Gastrocnemius medialis (tissue), 4 donors: ENCODE measurements at regions not wholly inside any gene's neighbourhood (a gene's known extent, or its start where the extent isn't known, plus 50 kb on each side); places are given as distances from the start of the nearest gene placed in this dataset.
"Not testable (repeated sequence)": the region's sequence is repeated elsewhere in the genome, so short reads cannot be mapped to it uniquely, and the experiment has no call there.

Source experiments
- POLR2A ChIP-seq, 2 donors: fragments of 450-650 bp; IDR thresholded peaks; one replicate each; pipeline ENCODE4 v1.6.1; 2017; ENCODE audit warnings: antibody characterized with exemption in 2 of 2, mild to moderate bottlenecking in 2 of 2, moderate library complexity in 2 of 2
- TF ChIP-seq, protein P1 (sequence below), 5 experiments: fragments of 450-650 bp in 3 of 5; fragments of 200-600 bp in 2 of 5; sonication (generic) in 2 of 5; IDR thresholded peaks in 4 of 5; conservative IDR thresholded peaks in 1 of 5; 1 replicate in 4 of 5; 2 replicates in 1 of 5; pipeline ENCODE4 v1.5.1; 2016 to 2019; ENCODE audit warnings: antibody characterized with exemption in 5 of 5, mild to moderate bottlenecking in 3 of 5, moderate library complexity in 3 of 5

DNA sequence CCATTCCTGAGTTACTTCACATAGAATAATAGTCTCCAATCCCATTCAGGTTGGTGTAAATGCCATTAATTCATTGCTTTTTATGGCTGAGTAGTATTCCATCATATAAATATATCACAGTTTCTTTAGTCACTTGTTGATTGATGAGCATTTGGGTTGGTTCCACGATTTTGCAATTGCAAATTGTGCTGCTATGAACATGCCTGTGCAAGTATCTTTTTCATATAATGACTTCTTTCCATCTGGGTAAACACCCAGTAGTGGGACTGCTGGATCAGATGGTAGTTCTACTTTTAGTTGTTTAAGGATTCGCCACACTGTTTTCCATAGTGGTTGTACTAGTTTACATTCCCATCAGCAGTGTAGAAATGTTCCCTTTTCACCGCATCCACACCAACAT lies 107.0 kb downstream of the CDC7 start:
- TF ChIP-seq, protein P1, sequence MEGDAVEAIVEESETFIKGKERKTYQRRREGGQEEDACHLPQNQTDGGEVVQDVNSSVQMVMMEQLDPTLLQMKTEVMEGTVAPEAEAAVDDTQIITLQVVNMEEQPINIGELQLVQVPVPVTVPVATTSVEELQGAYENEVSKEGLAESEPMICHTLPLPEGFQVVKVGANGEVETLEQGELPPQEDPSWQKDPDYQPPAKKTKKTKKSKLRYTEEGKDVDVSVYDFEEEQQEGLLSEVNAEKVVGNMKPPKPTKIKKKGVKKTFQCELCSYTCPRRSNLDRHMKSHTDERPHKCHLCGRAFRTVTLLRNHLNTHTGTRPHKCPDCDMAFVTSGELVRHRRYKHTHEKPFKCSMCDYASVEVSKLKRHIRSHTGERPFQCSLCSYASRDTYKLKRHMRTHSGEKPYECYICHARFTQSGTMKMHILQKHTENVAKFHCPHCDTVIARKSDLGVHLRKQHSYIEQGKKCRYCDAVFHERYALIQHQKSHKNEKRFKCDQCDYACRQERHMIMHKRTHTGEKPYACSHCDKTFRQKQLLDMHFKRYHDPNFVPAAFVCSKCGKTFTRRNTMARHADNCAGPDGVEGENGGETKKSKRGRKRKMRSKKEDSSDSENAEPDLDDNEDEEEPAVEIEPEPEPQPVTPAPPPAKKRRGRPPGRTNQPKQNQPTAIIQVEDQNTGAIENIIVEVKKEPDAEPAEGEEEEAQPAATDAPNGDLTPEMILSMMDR (IDR thresholded peaks at IDR 0.05 in 4 of 5, conservative IDR thresholded peaks at IDR 0.05 in 1 of 5), result not testable (repeated sequence)
- not testable (repeated sequence) for TF ChIP-seq POLR2A (IDR thresholded peaks at IDR 0.05)
